ENCODE measurements at regions not wholly inside any gene's neighbourhood (a gene's known extent, or its start where the extent isn't known, plus 50 kb on each side); places are given as distances from the start of the nearest gene placed in this dataset.

DNA sequence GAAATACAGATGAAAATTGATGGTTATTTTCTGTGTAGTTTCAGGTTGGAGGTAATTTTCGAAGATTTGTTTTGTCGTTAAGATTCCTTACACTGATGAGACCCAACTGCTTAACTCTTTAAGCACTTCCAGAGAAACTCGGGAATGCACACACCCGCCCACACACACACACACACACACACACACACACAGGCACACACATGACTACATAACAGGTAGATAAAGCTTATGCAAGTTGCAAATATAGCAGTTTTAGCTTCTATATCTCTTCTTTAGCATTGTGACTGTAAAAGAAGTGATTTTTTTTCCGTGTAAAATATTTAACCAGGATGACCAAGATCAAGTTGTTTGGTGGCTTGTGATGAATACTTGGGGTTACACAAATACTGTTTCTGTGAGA lies 294.9 kb upstream of the NR2F2 start (continued):
- TF ChIP-seq GLIS3 (CRISPR knock-in tag; IDR thresholded peaks at IDR 0.05) (no peak), ZNF565 (CRISPR knock-in tag; conservative IDR thresholded peaks at IDR 0.05; ENCODE audit: low read depth) (no peak)
- TF ChIP-seq, protein P1, sequence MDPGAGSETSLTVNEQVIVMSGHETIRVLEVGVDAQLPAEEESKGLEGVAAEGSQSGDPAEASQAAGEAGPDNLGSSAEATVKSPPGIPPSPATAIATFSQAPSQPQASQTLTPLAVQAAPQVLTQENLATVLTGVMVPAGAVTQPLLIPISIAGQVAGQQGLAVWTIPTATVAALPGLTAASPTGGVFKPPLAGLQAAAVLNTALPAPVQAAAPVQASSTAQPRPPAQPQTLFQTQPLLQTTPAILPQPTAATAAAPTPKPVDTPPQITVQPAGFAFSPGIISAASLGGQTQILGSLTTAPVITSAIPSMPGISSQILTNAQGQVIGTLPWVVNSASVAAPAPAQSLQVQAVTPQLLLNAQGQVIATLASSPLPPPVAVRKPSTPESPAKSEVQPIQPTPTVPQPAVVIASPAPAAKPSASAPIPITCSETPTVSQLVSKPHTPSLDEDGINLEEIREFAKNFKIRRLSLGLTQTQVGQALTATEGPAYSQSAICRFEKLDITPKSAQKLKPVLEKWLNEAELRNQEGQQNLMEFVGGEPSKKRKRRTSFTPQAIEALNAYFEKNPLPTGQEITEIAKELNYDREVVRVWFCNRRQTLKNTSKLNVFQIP (CRISPR knock-in tag; IDR thresholded peaks at IDR 0.05; ENCODE audit: borderline replicate concordance, low read depth): no peak

DNA sequence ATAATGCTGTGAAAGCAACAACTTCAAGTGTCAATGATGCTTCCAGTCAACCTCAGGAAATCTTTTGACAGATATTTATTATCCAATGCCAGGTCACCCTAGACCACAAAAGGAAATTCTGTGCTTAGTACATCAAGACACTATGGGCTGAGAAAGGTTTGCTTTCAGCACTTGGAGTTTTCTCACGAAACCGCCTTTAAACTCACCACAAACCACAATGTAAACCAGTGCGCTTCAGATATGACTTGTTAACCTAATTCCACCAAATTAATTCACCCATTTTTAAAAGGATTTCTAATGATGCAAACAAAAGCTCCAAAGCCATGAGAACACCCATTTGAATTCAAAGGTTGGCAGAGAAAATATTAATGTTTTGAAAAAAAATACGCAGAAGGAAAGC lies 292.9 kb upstream of the NR2F2 start:
- no peak for TF ChIP-seq ZFP3 (CRISPR knock-in tag; IDR thresholded peaks at IDR 0.05)
- TF ChIP-seq ZNF70 (CRISPR knock-in tag; IDR thresholded peaks at IDR 0.05): no peak
- no peak for ATAC-seq

DNA sequence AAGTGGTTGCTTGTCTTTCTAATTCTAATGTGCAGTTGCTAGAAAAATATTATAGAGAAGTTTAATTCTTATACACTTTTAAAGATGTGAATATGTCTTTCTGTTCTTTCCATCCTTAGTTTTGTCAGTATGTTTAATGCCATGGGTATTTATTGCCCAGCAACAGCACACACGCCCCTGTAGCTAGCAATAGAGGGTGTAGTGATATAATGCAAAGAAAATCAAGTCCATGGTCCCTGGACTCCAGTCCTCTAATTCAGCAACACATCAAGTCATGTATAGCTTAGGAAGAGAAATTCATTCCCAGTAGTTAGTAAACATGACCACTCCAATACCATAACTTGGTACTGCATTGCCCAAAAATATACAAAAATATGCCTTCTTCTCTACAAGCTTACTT lies 292.4 kb upstream of the NR2F2 start:
- ATAC-seq: no peak

DNA sequence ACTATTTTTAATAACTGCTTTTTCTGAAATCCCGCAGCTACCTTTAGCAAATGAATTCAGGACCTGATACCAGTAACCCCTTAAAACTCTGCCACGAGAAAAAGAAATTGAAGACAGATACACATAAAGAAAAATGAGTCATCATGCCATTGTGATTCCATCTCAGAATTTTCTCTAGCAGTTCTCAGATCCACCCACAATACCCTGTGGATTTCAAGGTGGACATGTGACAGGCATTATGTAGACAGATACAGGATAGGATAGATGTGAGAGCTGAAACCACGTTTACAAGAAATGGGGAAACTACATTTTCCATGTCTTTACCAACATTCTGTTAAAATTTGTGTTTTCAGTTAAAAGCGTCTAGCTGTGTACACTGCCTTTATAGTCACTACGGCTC lies 291.9 kb upstream of the NR2F2 start:
- no peak for TF ChIP-seq ARNTL (CRISPR knock-in tag; IDR thresholded peaks at IDR 0.05; ENCODE audit: borderline replicate concordance, low read depth)
- no peak for TF ChIP-seq ZNF8 (CRISPR knock-in tag; IDR thresholded peaks at IDR 0.05)
- TF ChIP-seq ZFP3 (CRISPR knock-in tag; IDR thresholded peaks at IDR 0.05): no peak
- TF ChIP-seq, protein P2, sequence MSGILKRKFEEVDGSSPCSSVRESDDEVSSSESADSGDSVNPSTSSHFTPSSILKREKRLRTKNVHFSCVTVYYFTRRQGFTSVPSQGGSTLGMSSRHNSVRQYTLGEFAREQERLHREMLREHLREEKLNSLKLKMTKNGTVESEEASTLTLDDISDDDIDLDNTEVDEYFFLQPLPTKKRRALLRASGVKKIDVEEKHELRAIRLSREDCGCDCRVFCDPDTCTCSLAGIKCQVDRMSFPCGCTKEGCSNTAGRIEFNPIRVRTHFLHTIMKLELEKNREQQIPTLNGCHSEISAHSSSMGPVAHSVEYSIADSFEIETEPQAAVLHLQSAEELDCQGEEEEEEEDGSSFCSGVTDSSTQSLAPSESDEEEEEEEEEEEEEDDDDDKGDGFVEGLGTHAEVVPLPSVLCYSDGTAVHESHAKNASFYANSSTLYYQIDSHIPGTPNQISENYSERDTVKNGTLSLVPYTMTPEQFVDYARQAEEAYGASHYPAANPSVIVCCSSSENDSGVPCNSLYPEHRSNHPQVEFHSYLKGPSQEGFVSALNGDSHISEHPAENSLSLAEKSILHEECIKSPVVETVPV (CRISPR knock-in tag; IDR thresholded peaks at IDR 0.05): no peak
- TF ChIP-seq, protein P3, sequence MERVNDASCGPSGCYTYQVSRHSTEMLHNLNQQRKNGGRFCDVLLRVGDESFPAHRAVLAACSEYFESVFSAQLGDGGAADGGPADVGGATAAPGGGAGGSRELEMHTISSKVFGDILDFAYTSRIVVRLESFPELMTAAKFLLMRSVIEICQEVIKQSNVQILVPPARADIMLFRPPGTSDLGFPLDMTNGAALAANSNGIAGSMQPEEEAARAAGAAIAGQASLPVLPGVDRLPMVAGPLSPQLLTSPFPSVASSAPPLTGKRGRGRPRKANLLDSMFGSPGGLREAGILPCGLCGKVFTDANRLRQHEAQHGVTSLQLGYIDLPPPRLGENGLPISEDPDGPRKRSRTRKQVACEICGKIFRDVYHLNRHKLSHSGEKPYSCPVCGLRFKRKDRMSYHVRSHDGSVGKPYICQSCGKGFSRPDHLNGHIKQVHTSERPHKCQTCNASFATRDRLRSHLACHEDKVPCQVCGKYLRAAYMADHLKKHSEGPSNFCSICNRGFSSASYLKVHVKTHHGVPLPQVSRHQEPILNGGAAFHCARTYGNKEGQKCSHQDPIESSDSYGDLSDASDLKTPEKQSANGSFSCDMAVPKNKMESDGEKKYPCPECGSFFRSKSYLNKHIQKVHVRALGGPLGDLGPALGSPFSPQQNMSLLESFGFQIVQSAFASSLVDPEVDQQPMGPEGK (CRISPR knock-in tag; IDR thresholded peaks at IDR 0.05; ENCODE audit: borderline replicate concordance): no peak
- TF ChIP-seq PPARA (CRISPR knock-in tag; IDR thresholded peaks at IDR 0.05; ENCODE audit: borderline replicate concordance): no peak
- TF ChIP-seq BACH2 (CRISPR knock-in tag; IDR thresholded peaks at IDR 0.05; ENCODE audit: borderline replicate concordance): no peak
- TF ChIP-seq ZFP30 (CRISPR knock-in tag; IDR thresholded peaks at IDR 0.05): no peak
- no peak for TF ChIP-seq ZNF565 (CRISPR knock-in tag; conservative IDR thresholded peaks at IDR 0.05; ENCODE audit: low read depth)
- no peak for TF ChIP-seq ZNF70 (CRISPR knock-in tag; IDR thresholded peaks at IDR 0.05)
- TF ChIP-seq TOX (CRISPR knock-in tag; IDR thresholded peaks at IDR 0.05; ENCODE audit: borderline replicate concordance): no peak
- no peak for TF ChIP-seq RARB (CRISPR knock-in tag; IDR thresholded peaks at IDR 0.05)
- no peak for TF ChIP-seq OSR1 (CRISPR knock-in tag; IDR thresholded peaks at IDR 0.05)
- no peak for TF ChIP-seq TCF4 (CRISPR knock-in tag; IDR thresholded peaks at IDR 0.05; ENCODE audit: borderline replicate concordance)
- ATAC-seq: no peak

More for the DNA sequence above, 292.4 kb upstream of the NR2F2 start:
- TF ChIP-seq, protein P4, sequence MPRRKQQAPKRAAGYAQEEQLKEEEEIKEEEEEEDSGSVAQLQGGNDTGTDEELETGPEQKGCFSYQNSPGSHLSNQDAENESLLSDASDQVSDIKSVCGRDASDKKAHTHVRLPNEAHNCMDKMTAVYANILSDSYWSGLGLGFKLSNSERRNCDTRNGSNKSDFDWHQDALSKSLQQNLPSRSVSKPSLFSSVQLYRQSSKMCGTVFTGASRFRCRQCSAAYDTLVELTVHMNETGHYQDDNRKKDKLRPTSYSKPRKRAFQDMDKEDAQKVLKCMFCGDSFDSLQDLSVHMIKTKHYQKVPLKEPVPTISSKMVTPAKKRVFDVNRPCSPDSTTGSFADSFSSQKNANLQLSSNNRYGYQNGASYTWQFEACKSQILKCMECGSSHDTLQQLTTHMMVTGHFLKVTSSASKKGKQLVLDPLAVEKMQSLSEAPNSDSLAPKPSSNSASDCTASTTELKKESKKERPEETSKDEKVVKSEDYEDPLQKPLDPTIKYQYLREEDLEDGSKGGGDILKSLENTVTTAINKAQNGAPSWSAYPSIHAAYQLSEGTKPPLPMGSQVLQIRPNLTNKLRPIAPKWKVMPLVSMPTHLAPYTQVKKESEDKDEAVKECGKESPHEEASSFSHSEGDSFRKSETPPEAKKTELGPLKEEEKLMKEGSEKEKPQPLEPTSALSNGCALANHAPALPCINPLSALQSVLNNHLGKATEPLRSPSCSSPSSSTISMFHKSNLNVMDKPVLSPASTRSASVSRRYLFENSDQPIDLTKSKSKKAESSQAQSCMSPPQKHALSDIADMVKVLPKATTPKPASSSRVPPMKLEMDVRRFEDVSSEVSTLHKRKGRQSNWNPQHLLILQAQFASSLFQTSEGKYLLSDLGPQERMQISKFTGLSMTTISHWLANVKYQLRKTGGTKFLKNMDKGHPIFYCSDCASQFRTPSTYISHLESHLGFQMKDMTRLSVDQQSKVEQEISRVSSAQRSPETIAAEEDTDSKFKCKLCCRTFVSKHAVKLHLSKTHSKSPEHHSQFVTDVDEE (CRISPR knock-in tag; IDR thresholded peaks at IDR 0.05): no peak
- TF ChIP-seq ZFP3 (CRISPR knock-in tag; IDR thresholded peaks at IDR 0.05): no peak
- no peak for TF ChIP-seq ZFP30 (CRISPR knock-in tag; IDR thresholded peaks at IDR 0.05)
- TF ChIP-seq TCF4 (CRISPR knock-in tag; IDR thresholded peaks at IDR 0.05; ENCODE audit: borderline replicate concordance): no peak
- TF ChIP-seq ESRRG (CRISPR knock-in tag; IDR thresholded peaks at IDR 0.05): no peak
- no peak for TF ChIP-seq ZNF565 (CRISPR knock-in tag; conservative IDR thresholded peaks at IDR 0.05; ENCODE audit: low read depth)
- no peak for TF ChIP-seq CSDC2 (CRISPR knock-in tag; IDR thresholded peaks at IDR 0.05)
- no peak for TF ChIP-seq BACH2 (CRISPR knock-in tag; IDR thresholded peaks at IDR 0.05; ENCODE audit: borderline replicate concordance)
- TF ChIP-seq ISL1 (CRISPR knock-in tag; IDR thresholded peaks at IDR 0.05): no peak
- TF ChIP-seq OSR1 (CRISPR knock-in tag; IDR thresholded peaks at IDR 0.05): no peak
- no peak for TF ChIP-seq ZNF8 (CRISPR knock-in tag; IDR thresholded peaks at IDR 0.05)
- no peak for TF ChIP-seq ZC3H10 (CRISPR knock-in tag; IDR thresholded peaks at IDR 0.05)
- TF ChIP-seq ZNF70 (CRISPR knock-in tag; IDR thresholded peaks at IDR 0.05): no peak
- TF ChIP-seq TOX (CRISPR knock-in tag; IDR thresholded peaks at IDR 0.05; ENCODE audit: borderline replicate concordance): no peak
- TF ChIP-seq, protein P5, sequence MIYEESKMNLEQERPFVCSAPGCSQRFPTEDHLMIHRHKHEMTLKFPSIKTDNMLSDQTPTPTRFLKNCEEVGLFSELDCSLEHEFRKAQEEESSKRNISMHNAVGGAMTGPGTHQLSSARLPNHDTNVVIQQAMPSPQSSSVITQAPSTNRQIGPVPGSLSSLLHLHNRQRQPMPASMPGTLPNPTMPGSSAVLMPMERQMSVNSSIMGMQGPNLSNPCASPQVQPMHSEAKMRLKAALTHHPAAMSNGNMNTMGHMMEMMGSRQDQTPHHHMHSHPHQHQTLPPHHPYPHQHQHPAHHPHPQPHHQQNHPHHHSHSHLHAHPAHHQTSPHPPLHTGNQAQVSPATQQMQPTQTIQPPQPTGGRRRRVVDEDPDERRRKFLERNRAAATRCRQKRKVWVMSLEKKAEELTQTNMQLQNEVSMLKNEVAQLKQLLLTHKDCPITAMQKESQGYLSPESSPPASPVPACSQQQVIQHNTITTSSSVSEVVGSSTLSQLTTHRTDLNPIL (CRISPR knock-in tag; IDR thresholded peaks at IDR 0.05; ENCODE audit: low read depth): no peak
- TF ChIP-seq, protein P3 (CRISPR knock-in tag; IDR thresholded peaks at IDR 0.05; ENCODE audit: borderline replicate concordance): no peak
- TF ChIP-seq RARB (CRISPR knock-in tag; IDR thresholded peaks at IDR 0.05): no peak
- TF ChIP-seq SNAI2 (CRISPR knock-in tag; IDR thresholded peaks at IDR 0.05): no peak

All from SK-N-SH treated with all-trans-retinoic acid at 6 μM for 48 hours (cell line).